Fibroblast of peridontal ligament (primary cell): ENCODE measurements at regions not wholly inside any gene's neighbourhood (a gene's known extent, or its start where the extent isn't known, plus 50 kb on each side); places are given as distances from the start of the nearest gene placed in this dataset.
"Not testable (repeated sequence)": the region's sequence is repeated elsewhere in the genome, so short reads cannot be mapped to it uniquely, and the experiment has no call there.

ENCODE experiments used
- DNase-seq: peaks from one replicate; pipeline ENCODE4 v3.0.0-alpha.2; 2010; ENCODE audit errors: extremely low read depth

- no peak for DNase-seq
These were observed 144.1 kb upstream of the SETBP1 start for GRCh38 chr18:44536619-44537018.

- peak; percentile 97 for DNase-seq
These were observed 143.2 kb upstream of the SETBP1 start for GRCh38 chr18:44537526-44537925.

GRCh38 chr18:44539926-44540325 lies 140.8 kb upstream of the SETBP1 start:
- no peak for DNase-seq

GRCh38 chr18:44541159-44541558 lies 139.5 kb upstream of the SETBP1 start:
- DNase-seq, result peak; percentile 71

GRCh38 chr18:44541781-44542180 lies 138.9 kb upstream of the SETBP1 start:
- DNase-seq, result no peak

GRCh38 chr18:44543387-44543786 lies 137.3 kb upstream of the SETBP1 start:
- DNase-seq, result no peak

GRCh38 chr18:44545359-44545985 lies 135.2 kb upstream of the SETBP1 start:
- no peak for DNase-seq

- DNase-seq, result no peak
These were observed 133.7 kb upstream of the SETBP1 start for GRCh38 chr18:44546954-44547353.

GRCh38 chr18:44548291-44549221 lies 132.1 kb upstream of the SETBP1 start:
- DNase-seq, result peak; percentile 34

GRCh38 chr18:44552706-44553105 lies 128.0 kb upstream of the SETBP1 start:
- no peak for DNase-seq

GRCh38 chr18:44556296-44556695 lies 124.4 kb upstream of the SETBP1 start:
- no peak for DNase-seq

GRCh38 chr18:44557616-44558151 lies 123.0 kb upstream of the SETBP1 start:
- peak; percentile 71 for DNase-seq

- DNase-seq, result no peak
These were observed 121.9 kb upstream of the SETBP1 start for GRCh38 chr18:44558767-44559166.

GRCh38 chr18:44562986-44563385 lies 117.7 kb upstream of the SETBP1 start:
- no peak for DNase-seq

GRCh38 chr18:44564922-44565321 lies 115.8 kb upstream of the SETBP1 start:
- peak; percentile 66 for DNase-seq

GRCh38 chr18:44568342-44568741 lies 112.3 kb upstream of the SETBP1 start:
- DNase-seq, result no peak

- DNase-seq, result peak; percentile 46
These were observed 111.7 kb upstream of the SETBP1 start for GRCh38 chr18:44568986-44569385.

GRCh38 chr18:44569391-44570055 lies 111.2 kb upstream of the SETBP1 start:
- DNase-seq, result no peak

GRCh38 chr18:44579028-44579702 lies 101.5 kb upstream of the SETBP1 start:
- no peak for DNase-seq

- no peak for DNase-seq
These were observed 100.9 kb upstream of the SETBP1 start for GRCh38 chr18:44579745-44580144.

GRCh38 chr18:44580159-44580558 lies 100.5 kb upstream of the SETBP1 start:
- no peak for DNase-seq

GRCh38 chr18:44580782-44581181 lies 99.9 kb upstream of the SETBP1 start:
- not testable (repeated sequence) for DNase-seq
